Activated naive CD4-positive, alpha-beta T cell treated with anti-CD3 and anti-CD28 coated beads, Interleukin-2, amount 50 U/mL, for 24 hours (primary cell): ENCODE measurements at regions not wholly inside any gene's neighbourhood (a gene's known extent, or its start where the extent isn't known, plus 50 kb on each side); places are given as distances from the start of the nearest gene placed in this dataset.
"Not testable (repeated sequence)": the region's sequence is repeated elsewhere in the genome, so short reads cannot be mapped to it uniquely, and the experiment has no call there.

Experiments used
- H3K27ac Mint-ChIP-seq: one replicate; pipeline ENCODE4 v1.8.0; 2021; ENCODE audit warnings: mild to moderate bottlenecking, mixed read lengths
- H3K27me3 Mint-ChIP-seq: one replicate; pipeline ENCODE4 v1.8.0; 2021; ENCODE audit warnings: mixed read lengths
- H3K36me3 Mint-ChIP-seq: one replicate; pipeline ENCODE4 v1.8.0; 2021; ENCODE audit warnings: mixed read lengths
- H3K4me1 Mint-ChIP-seq: one replicate; pipeline ENCODE4 v1.8.0; 2021; ENCODE audit warnings: mixed read lengths
- H3K4me3 Mint-ChIP-seq: one replicate; pipeline ENCODE4 v1.8.0; 2021; ENCODE audit warnings: mild to moderate bottlenecking, mixed read lengths
- H3K9me3 Mint-ChIP-seq: one replicate; pipeline ENCODE4 v1.8.0; 2021; ENCODE audit warnings: mixed read lengths

DNA sequence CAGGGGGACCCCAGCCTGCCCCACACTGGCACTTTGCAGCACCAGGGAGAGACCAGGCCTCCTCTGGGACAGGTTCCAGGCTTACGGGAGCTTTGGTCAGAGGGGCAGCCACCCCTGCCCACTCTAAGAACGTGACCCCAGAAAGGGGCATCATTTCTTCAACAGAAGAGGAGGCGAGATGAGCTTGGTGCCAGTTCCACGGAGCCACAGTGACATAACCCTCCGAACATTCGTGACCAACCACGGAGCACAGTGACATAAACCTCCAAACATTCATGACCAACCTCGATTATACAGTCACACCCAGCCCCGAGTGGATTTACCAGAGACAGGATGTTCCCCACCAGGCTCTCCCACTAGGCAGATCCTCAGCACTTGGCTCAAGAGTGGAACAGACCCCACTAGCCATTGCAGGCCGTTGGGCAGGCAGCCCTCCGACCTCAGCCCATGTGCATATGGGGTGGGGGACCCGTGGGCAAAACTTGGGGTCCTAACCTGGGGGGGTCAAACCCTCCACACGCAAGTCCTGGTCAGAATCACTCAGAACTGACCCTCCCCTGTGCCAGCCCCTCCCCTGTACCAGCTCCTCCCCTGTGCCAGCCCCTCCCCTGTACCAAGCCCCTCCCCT is 112.9 kb downstream of the METRNL start:
- peaks cover 8% of the 10 kb centered on the region for H3K4me1 Mint-ChIP-seq
- no peak overlapping the region for H3K4me3 Mint-ChIP-seq
- H3K36me3 Mint-ChIP-seq, result no peaks in the 10 kb centered on the region
- no peaks in the 10 kb centered on the region for H3K27me3 Mint-ChIP-seq
- H3K27ac Mint-ChIP-seq, result no peak overlapping the region
- H3K9me3 Mint-ChIP-seq, result no peaks in the 10 kb centered on the region

DNA sequence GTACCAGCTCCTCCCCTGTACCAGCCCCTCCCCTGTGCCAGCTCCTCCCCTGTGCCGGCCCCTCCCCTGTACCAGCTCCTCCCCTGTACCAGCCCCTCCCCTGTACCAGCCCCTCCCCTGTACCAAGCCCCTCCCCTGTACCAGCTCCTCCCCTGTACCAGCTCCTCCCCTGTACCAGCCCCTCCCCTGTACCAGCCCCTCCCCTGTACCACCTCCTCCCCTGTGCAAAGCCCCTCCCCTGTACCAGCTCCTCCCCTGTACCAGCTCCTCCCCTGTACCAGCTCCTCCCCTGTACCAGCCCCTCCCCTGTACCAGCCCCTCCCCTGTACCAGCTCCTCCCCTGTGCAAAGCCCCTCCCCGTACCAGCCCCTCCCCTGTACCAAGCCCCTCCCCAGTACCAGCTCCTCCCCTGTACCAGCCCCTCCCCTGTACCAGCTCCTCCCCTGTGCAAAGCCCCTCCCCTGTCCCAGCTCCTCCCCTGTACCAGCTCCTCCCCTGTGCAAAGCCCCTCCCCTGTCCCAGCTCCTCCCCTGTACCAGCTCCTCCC is 113.5 kb downstream of the METRNL start:
- not testable (repeated sequence) for H3K27ac Mint-ChIP-seq, H3K36me3 Mint-ChIP-seq, H3K27me3 Mint-ChIP-seq, H3K4me3 Mint-ChIP-seq, H3K9me3 Mint-ChIP-seq, H3K4me1 Mint-ChIP-seq

DNA sequence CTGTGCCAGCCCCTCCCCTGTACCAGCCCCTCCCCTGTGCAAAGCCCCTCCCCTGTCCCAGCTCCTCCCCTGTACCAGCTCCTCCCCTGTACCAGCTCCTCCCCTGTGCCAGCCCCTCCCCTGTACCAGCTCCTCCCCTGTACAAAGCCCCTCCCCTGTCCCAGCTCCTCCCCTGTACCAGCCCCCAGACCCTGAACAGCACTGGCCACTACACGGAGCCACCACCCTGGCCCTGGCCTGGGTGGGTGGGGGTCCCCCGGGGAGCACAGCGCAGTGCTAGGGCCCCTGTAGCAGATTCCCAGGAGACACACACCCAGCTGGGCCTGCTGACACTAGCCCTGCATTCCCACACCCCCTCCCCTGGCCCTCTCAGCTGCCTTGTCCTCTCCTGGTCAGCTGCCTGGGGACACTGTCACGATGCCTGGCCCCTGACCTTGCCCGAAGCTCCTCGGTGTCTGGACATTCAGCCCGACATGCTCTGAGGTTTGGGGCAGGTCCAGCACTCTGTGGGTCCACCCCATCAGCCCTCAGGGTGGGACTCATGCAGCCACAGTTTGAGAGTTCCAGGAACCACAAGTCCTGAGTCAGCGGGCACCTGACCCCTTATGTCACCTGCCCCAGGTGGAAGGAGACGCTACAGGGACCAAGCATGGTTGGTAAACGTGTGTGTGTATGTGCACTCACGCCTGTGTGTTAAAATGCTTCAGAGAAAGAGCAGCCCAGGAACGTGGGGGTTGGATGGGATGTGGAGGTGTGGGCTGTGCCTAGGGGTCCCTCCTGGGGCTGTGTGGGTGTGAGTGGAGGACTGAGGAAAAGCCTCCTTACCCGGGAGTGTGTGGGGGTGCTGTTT is 114.2 kb downstream of the METRNL start:
- no peaks in the 10 kb centered on the region for H3K9me3 Mint-ChIP-seq
- H3K27me3 Mint-ChIP-seq, result no peaks in the 10 kb centered on the region
- H3K4me1 Mint-ChIP-seq, result peaks cover 8% of the 10 kb centered on the region
- H3K4me3 Mint-ChIP-seq, result no peak overlapping the region
- H3K36me3 Mint-ChIP-seq, result no peaks in the 10 kb centered on the region
- H3K27ac Mint-ChIP-seq, result no peak overlapping the region

DNA sequence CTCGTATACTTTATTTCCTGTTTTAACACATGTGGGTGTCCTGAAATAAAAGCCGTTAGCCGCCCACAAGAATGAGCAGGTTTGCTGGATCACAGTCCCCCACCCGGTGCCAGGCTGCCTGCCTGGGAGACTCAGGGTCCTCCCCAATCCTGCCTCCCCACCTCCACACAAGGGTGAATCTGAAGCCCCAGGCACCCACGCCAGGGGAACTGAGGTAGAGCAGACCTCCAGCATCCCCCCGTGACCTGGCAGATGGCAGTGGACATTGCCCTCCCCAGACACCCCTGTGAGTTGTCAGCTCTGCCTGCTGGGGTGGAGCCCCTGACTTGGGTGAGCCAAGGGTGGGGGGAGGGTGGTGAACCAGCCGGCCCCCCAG is 114.8 kb downstream of the METRNL start:
- no peak overlapping the region for H3K4me3 Mint-ChIP-seq
- no peaks in the 10 kb centered on the region for H3K36me3 Mint-ChIP-seq
- H3K4me1 Mint-ChIP-seq, result peaks cover 10% of the 10 kb centered on the region
- no peaks in the 10 kb centered on the region for H3K27me3 Mint-ChIP-seq
- H3K27ac Mint-ChIP-seq, result no peak overlapping the region
- no peaks in the 10 kb centered on the region for H3K9me3 Mint-ChIP-seq

DNA sequence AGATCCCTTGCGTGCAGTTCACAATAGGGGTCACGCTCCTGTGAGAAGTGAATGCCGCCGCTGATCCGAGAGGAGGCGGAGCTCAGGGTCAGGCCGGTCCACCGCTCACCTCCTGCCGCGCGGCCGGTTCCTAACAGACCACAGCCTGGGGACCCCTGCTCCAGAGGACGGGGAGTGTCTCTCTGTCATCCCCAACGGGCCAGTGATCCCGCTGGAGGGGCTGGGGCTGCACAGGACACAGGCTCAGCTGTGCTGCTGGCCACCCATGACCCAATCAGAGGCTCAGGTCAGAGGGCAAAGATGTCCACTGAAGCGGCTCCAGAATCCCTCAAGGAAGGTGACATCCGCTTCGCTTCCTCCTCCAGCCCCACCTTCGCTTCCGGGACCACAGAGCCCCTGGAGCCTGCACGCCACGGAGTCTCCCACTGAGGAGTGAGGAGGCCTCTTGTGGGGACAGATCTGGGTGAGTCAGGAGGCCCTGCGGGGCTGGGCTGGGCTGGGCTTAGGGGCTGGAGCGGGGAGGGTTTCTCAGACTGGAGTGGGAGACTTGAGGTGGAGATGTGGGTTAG is 115.4 kb downstream of the METRNL start:
- H3K9me3 Mint-ChIP-seq, result no peaks in the 10 kb centered on the region
- no peaks in the 10 kb centered on the region for H3K36me3 Mint-ChIP-seq
- H3K27ac Mint-ChIP-seq, result no peak overlapping the region
- no peak overlapping the region for H3K4me3 Mint-ChIP-seq
- H3K4me1 Mint-ChIP-seq, result peaks cover 17% of the 10 kb centered on the region
- no peaks in the 10 kb centered on the region for H3K27me3 Mint-ChIP-seq

DNA sequence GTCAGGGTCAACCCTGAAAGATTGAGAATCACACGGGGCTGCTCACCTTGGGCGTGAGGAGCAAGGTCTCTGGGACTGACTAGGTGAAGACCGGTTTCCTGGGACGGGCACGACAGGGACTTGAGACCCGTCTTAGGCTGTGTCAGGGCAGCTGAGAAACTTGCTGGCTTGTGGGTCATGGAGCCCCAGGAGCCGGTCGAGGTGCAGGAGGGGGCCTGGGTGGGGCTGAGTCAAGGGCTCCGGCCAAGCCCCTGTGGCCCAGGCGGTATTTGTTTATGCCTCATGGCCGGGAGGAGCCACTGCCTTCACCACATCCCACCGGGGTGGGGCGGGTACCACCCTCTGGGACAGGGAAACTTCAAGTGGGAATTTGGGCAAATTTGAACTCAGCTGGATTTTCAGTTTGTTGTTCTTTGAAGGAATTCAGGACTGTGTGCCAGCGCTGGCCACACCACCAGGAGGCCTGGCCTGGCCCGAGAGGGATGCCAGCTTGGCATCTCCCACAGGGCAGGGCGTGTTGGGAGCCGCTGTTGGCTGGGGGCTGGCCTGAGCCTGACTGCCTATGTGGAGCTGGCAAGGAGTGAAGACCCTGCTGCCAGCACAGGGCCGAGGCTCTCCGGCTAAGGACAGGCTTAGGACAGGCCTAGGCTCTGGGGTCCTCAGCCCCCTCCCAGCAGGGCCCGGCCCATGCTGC is 116.1 kb downstream of the METRNL start:
- no peaks in the 10 kb centered on the region for H3K36me3 Mint-ChIP-seq
- H3K27me3 Mint-ChIP-seq, result no peaks in the 10 kb centered on the region
- no peak overlapping the region for H3K4me3 Mint-ChIP-seq
- no peaks in the 10 kb centered on the region for H3K9me3 Mint-ChIP-seq
- H3K4me1 Mint-ChIP-seq, result peaks cover 23% of the 10 kb centered on the region
- H3K27ac Mint-ChIP-seq, result no peak overlapping the region

DNA sequence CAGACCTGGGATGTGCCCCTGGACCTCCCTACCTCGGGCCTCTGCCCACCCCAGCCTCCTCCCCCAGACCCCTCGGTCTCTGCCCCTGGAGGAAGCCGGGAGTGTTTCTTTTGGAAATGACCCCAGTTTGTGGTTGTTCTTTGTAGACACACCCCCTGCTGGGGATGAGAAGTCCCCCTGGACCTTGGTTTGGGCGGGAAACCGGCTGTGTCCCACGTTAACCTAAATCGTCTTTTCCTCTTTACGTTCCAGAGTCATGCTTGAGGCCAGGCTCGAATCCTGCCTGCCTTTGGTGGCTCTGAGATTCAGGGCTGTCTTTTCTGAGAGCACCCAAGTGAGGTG is 116.6 kb downstream of the METRNL start:
- Mint-ChIP-seq H3K4me1 (peaks cover 28% of the 10 kb centered on the region), H3K9me3 (no peaks in the 10 kb centered on the region), H3K36me3 (no peaks in the 10 kb centered on the region), H3K27me3 (no peaks in the 10 kb centered on the region), H3K4me3 (no peak overlapping the region), H3K27ac (no peak overlapping the region)

DNA sequence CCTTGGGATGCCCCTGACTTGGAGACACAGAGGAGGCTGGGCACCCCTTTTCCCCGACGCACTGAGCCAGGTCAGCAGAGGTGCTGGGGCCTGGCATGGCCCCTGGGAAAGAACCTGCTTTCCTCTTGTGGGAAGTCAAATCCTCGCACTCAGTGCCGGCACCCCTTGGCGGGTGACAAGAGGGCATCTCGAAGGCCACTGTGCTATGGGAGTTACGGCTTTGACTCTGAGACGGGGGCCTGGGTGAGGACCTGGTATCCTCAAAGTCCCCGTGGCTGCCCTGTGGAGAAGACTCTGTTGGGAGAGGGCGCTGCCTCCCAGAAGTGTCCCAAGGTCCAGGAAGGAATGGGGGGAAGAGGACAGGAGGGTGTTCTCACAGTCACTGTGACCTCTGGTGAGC is 117.0 kb downstream of the METRNL start:
- H3K9me3 Mint-ChIP-seq, result no peaks in the 10 kb centered on the region
- H3K36me3 Mint-ChIP-seq, result no peaks in the 10 kb centered on the region
- peaks cover 30% of the 10 kb centered on the region for H3K4me1 Mint-ChIP-seq
- no peaks in the 10 kb centered on the region for H3K27me3 Mint-ChIP-seq
- no peak overlapping the region for H3K27ac Mint-ChIP-seq
- H3K4me3 Mint-ChIP-seq, result no peak overlapping the region

DNA sequence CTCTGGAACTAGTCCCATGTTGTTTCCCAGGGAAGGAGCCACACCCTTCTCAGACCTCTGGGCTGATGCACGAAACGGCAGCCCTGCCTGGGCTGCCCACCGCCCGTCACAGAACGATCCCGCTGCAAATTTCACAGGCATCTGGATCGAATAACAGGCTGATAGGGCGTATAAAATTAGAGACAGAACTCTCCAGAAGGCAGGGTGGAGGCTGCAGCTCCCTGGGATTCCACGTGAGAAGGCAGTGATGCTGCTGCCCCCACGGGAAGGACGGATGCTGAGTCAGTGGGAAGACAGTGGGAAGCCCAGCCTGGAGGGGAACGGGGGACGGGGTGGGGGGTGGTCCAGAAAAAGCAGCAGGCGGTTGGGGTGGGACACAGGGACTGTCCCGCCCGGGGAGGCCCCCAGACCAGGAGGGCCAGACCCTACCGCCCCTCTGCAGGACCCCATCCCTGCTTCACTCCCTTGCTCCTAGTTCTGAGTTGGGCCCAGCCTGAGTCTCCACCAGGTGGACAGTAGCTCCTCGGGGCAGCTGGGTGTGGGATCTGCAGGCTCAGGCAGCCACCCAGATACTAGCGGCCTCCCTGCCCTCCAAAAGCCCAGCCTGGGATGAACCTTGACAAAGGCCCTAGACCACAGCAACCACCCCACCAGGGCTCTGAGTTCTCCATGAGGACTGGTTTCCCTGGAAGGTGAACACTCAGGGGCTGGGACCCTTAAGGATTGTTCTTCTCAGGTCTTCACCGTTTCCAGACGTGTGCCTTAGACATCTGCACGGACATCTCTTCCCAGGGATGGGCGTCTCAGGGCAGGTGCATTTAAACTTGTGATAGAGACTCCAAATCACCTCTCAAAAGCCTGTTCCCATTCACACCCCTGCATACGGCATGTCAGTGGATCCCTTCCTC is 117.8 kb downstream of the METRNL start:
- Mint-ChIP-seq H3K36me3 (no peaks in the 10 kb centered on the region), H3K9me3 (no peaks in the 10 kb centered on the region), H3K27me3 (no peaks in the 10 kb centered on the region), H3K4me1 (peaks cover 30% of the 10 kb centered on the region), H3K4me3 (no peak overlapping the region), H3K27ac (no peak overlapping the region)

DNA sequence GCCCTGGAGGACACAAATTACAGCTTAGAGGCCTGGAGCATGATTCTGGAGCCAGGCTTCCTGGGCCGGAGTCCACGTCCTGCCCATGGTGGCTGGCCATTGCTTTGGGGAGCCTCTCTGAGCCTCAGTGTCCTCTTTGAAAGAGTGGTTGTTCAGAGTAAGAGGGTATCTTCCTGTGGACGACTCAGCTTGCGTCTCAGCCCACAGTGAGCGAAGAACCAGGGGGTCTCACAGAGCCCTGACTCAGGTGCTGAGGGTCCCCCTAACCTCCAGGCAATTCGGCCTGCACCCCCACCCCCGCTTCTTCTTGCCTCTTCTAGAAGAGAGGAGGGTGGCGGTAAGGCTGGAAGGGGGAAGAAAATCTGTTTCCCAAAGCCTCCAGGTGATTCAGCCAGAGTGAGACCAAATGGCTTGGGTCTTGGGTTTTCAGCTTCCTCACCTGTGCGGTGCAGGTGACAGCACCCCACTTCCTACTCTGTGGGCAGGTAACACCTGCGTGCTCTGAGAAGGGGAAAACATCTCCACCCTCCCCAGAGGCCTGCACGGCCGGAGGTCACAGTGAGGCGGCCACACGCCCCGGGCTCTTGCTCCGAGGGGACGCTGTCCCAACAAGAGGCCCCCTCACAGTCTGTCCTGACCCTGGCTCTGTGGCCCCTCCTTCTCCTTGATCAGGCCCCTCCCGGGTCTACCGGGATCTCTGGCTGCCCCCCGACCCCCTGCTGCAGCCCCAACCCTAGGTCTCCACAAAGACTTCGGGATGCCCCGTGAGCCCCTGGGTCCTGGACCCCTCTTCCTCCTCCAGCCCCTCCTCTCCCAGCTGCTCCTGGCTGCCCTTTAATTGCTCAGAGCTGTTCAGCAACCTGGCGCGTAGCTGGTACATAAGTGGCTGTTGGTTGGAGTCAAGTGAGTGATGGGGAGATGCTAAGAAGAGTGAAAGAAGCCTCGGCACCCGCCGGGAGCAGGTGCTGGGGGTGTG is 119.2 kb downstream of the METRNL start:
- H3K4me1 Mint-ChIP-seq, result peaks cover 28% of the 10 kb centered on the region
- no peaks in the 10 kb centered on the region for H3K9me3 Mint-ChIP-seq
- no peaks in the 10 kb centered on the region for H3K27me3 Mint-ChIP-seq

DNA sequence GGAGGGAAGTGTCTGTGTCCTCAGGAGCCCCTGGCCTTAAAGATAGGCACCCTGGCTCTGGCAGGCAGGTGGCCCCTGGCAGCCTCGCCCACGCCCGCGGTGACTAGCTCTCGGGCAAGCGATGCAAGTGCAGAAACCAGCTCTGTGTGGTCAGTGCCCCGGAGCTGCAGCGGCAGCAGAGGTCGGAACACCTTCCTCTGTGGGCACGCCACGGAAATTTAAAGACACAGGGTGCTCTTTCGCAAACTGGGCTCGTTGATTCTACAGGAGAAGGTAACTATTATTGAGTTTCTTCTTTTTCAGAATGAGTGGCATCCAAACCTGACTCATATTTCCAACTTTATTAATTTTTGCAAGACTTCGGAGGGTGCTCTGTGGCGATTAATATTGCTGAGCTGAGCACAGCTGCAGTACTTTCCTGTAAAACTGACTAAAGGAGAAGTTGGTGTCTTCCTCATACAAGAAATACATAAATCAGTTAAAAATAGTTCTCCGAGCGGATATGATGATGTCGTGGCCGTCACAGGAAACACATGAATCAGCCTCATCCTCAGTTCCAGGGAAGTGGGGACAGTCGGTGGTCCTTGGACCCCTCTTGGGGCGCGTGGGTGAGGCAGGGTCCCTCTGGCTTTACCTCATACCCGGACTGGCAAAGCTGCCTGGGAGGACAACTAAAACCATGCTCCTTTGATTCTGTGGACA is 120.2 kb downstream of the METRNL start:
- no peaks in the 10 kb centered on the region for H3K9me3 Mint-ChIP-seq
- H3K27ac Mint-ChIP-seq, result peak overlapping the region; percentile 47
- no peaks in the 10 kb centered on the region for H3K27me3 Mint-ChIP-seq
- H3K4me3 Mint-ChIP-seq, result peak overlapping the region; percentile 84
- H3K36me3 Mint-ChIP-seq, result no peaks in the 10 kb centered on the region
- peaks cover 21% of the 10 kb centered on the region for H3K4me1 Mint-ChIP-seq

More for the DNA sequence above, 119.2 kb downstream of the METRNL start:
- Mint-ChIP-seq H3K27ac (no peak overlapping the region), H3K4me3 (peak overlapping the region; percentile 84), H3K36me3 (no peaks in the 10 kb centered on the region)

DNA sequence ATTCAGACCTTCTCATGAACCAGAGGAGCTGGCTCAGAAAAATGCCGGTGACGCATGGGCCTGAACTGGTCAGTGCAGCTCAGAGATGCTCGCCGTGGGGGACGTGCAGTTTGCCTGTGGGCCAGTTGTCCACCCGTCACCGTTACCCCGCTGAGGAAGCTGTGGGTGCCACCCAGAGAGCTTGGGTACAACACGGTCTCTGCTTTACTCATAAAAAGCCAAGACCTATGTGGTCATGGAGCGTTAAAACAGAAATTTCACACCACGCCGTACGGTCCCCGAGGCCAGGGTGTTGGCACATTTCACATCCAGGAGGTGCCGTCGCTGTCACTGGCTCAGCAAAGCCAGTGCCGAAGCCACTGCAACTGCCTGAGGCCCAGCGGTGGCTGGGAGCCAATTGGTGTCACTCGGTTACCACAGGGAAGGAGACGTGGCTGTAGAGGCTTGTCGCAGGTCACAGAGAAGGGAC is 120.9 kb downstream of the METRNL start:
- Mint-ChIP-seq H3K36me3 (no peaks in the 10 kb centered on the region), H3K9me3 (no peaks in the 10 kb centered on the region), H3K27ac (peak overlapping the region; percentile 47), H3K4me3 (peak overlapping the region; percentile 84), H3K4me1 (peaks cover 21% of the 10 kb centered on the region), H3K27me3 (no peaks in the 10 kb centered on the region)

DNA sequence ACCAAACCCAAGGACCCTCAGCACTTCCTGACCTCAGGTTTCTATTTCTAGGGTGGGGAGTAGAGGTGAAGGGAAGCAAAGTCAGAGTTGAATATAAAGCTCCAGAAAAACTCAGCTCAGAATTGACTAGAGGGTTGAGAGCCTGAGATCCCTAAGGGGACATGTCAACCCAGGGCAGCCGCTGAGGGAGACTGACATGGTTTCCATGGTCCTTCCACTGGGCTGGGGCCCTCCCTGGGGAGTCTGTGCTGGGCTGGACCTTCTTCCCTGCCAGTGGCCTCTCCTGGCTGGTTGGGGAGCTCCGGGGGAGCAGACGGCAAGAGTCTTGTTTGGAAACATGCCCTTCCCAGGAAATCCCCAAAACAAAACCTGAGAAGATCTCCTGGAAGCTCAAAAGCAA is 121.3 kb downstream of the METRNL start:
- Mint-ChIP-seq H3K27ac (no peak overlapping the region), H3K36me3 (no peaks in the 10 kb centered on the region), H3K4me3 (no peak overlapping the region), H3K4me1 (peaks cover 21% of the 10 kb centered on the region), H3K9me3 (no peaks in the 10 kb centered on the region), H3K27me3 (no peaks in the 10 kb centered on the region)
